Endothelial cell of umbilical vein (primary cell): ENCODE measurements at regions not wholly inside any gene's neighbourhood (a gene's known extent, or its start where the extent isn't known, plus 50 kb on each side); places are given as distances from the start of the nearest gene placed in this dataset.

Experiments
- BruUV-seq: library from RNA; stranded (reverse); fragments of 400-500 nt; replicated peaks from 2 replicates; lab custom pipeline; 2021; lab: Mats Ljungman, UMichigan
- CTCF ChIA-PET: fragments of 300-600, 350-600 bp; sonication (Branson Sonifier 250); formaldehyde crosslinking; loops from one replicate; lab custom pipeline; 2021; ENCODE audit warnings: antibody characterized with exemption, inconsistent platforms; lab: Charles Lee
- POLR2A ChIA-PET: fragments of 300-600, 350-600 bp; sonication (Branson Sonifier 250); formaldehyde crosslinking; loops from one replicate; lab custom pipeline; 2021; ENCODE audit warnings: antibody characterized with exemption, inconsistent platforms; lab: Charles Lee
- DNase-seq: peaks from one replicate; pipeline ENCODE4 v3.0.0-alpha.2; 2011; ENCODE audit warnings: low read depth, low spot score
- FAIRE-seq: peaks from 2 replicates; lab custom pipeline; 2011; peaks lifted over from hg19 to GRCh38; lab: Jason Lieb, UNC
- H2AFZ ChIP-seq: 2 replicates; pipeline ENCODE4 v1.6.0; 2012; ENCODE audit warnings: low read depth, low read length, control low read depth, inconsistent platforms
- H3K27ac ChIP-seq: 2 replicates; pipeline ENCODE4 v1.5.1; 2011; ENCODE audit warnings: low read depth, mild to moderate bottlenecking, control low read depth, low read length, moderate library complexity; ENCODE audit not compliant: insufficient read depth
- H3K27me3 ChIP-seq, 2 experiments: 2 replicates each; pipeline versions ENCODE4 v1.6.0 to v1.6.1; 2011; ENCODE audit warnings: low read length in 2 of 2, mixed read lengths in 1 of 2; ENCODE audit not compliant: control insufficient read depth in 2 of 2, insufficient read depth in 2 of 2
- H3K36me3 ChIP-seq, 2 experiments: 2 replicates in 1 of 2; 3 replicates in 1 of 2; pipeline ENCODE4 v1.5.1; 2011; ENCODE audit warnings: low read length in 2 of 2, mild to moderate bottlenecking in 1 of 2, moderate library complexity in 1 of 2; ENCODE audit not compliant: control insufficient read depth in 2 of 2, insufficient read depth in 2 of 2; ENCODE audit errors: extremely low read depth in 1 of 2
- H3K4me1 ChIP-seq: 3 replicates; pipeline ENCODE4 v1.5.1; 2011; ENCODE audit warnings: mild to moderate bottlenecking, low read length; ENCODE audit not compliant: control insufficient read depth, insufficient read depth; ENCODE audit errors: extremely low read depth
- H3K4me2 ChIP-seq: 2 replicates; pipeline ENCODE4 v1.6.1; 2011; ENCODE audit warnings: low read length, control low read depth, mixed read lengths; ENCODE audit not compliant: insufficient read depth
- H3K4me3 ChIP-seq, 3 experiments: fragments of 200-600 bp in 1 of 3; sonication (generic), shearing (Covaris generic) in 1 of 3; replicated peaks in 1 of 3; 2 replicates each; pipeline ENCODE4 v1.5.1; 2011 to 2016; ENCODE audit warnings: control low read depth in 3 of 3, low read length in 3 of 3, mild to moderate bottlenecking in 2 of 3, inconsistent platforms in 1 of 3, low read depth in 1 of 3, moderate library complexity in 1 of 3; ENCODE audit not compliant: insufficient read depth in 1 of 3
- H3K79me2 ChIP-seq: 2 replicates; pipeline ENCODE4 v1.6.0; 2012; ENCODE audit warnings: low read length, inconsistent platforms; ENCODE audit not compliant: control insufficient read depth, insufficient read depth
- H3K9ac ChIP-seq: replicated peaks from 2 replicates; pipeline ENCODE3; 2011; ENCODE audit warnings: low read length, control low read depth; ENCODE audit not compliant: insufficient read depth; ENCODE audit errors: extremely low read depth
- H3K9me1 ChIP-seq: replicated peaks from 3 replicates; pipeline ENCODE4 v1.6.0; 2011; ENCODE audit warnings: mild to moderate bottlenecking, low read length; ENCODE audit not compliant: control insufficient read depth, insufficient read depth; ENCODE audit errors: extremely low read depth
- H3K9me3 ChIP-seq: replicated peaks from 2 replicates; pipeline ENCODE4 v1.5.1; 2012; ENCODE audit warnings: low read length, inconsistent platforms; ENCODE audit not compliant: control insufficient read depth, insufficient read depth
- H4K20me1 ChIP-seq: replicated peaks from 2 replicates; pipeline ENCODE3; 2011; ENCODE audit warnings: mild to moderate bottlenecking, low read length; ENCODE audit not compliant: control insufficient read depth, insufficient read depth; ENCODE audit errors: extremely low read depth
- CTCF ChIP-seq, 2 donors: IDR thresholded peaks; 1 replicate in 1 of 2; 2 replicates in 1 of 2; pipeline ENCODE4 v1.5.1; 2011; ENCODE audit warnings: low read length in 2 of 2, mild to moderate bottlenecking in 2 of 2, moderate library complexity in 2 of 2, control low read depth in 1 of 2, inconsistent platforms in 1 of 2, low read depth in 1 of 2; ENCODE audit not compliant: insufficient read depth in 1 of 2; ENCODE audit errors: extremely low read depth in 1 of 2
- FOS ChIP-seq: IDR thresholded peaks from 2 replicates; pipeline ENCODE4 v1.6.1; 2011; ENCODE audit warnings: mild to moderate bottlenecking, low read length, moderate library complexity, borderline replicate concordance; ENCODE audit not compliant: insufficient read depth
- MAX ChIP-seq: IDR thresholded peaks from 2 replicates; pipeline ENCODE4 v1.6.1; 2011; ENCODE audit not compliant: insufficient read depth, insufficient read length
- dilution Hi-C: fragments of 300-500 bp; cut with MboI; formaldehyde crosslinking; loops from one replicate; pipeline ENCODE4 v1.15.0; 2019; ENCODE audit warnings: low sequenced_read_pairs; ENCODE audit not compliant: extremely low pct_ligation_motif_present
- intact Hi-C: fragments of 100-400 bp; cut with micrococcal nuclease; formaldehyde crosslinking; loops from one replicate; pipeline ENCODE4 v1.10.0; 2022

- ChIA-PET POLR2A (no interaction called here), CTCF (no interaction called here)
Measured at GRCh38 chr2:83961512-83961911, 497.6 kb downstream of the SUCLG1 start.

More at GRCh38 chr2:83961512-83961911, 497.6 kb downstream of the SUCLG1 start:
- Histone ChIP-seq H3K4me2 (no peak overlapping the region), H3K4me1 (no peaks in the 10 kb centered on the region), H4K20me1 (no peaks in the 10 kb centered on the region), H3K36me3 (no peaks in the 10 kb centered on the region), H3K9me1 (no peaks in the 10 kb centered on the region), H3K27me3 (no peaks in the 10 kb centered on the region), H3K27ac (no peak overlapping the region), H3K4me3 (no peak overlapping the region), H3K9ac (no peak overlapping the region), H3K9me3 (no peaks in the 10 kb centered on the region), H2AFZ (no peak overlapping the region), H3K79me2 (no peaks in the 10 kb centered on the region)
- TF ChIP-seq CTCF (IDR thresholded peaks at IDR 0.05; ENCODE audit: extremely low read depth in 1 of 2, insufficient read depth in 1 of 2, low read depth in 1 of 2, low read length in 2 of 2): no peak
- no peak for TF ChIP-seq MAX
- no peak for TF ChIP-seq FOS
- dilution Hi-C loops: no loop called here
- intact Hi-C loops: no loop called here
- BruUV-seq: no TSS peak
- DNase-seq (no peak), FAIRE-seq (no peak)
